ENCODE measurements at regions not wholly inside any gene's neighbourhood (a gene's known extent, or its start where the extent isn't known, plus 50 kb on each side); places are given as distances from the start of the nearest gene placed in this dataset.
"Not testable (repeated sequence)": the region's sequence is repeated elsewhere in the genome, so short reads cannot be mapped to it uniquely, and the experiment has no call there.

DNA sequence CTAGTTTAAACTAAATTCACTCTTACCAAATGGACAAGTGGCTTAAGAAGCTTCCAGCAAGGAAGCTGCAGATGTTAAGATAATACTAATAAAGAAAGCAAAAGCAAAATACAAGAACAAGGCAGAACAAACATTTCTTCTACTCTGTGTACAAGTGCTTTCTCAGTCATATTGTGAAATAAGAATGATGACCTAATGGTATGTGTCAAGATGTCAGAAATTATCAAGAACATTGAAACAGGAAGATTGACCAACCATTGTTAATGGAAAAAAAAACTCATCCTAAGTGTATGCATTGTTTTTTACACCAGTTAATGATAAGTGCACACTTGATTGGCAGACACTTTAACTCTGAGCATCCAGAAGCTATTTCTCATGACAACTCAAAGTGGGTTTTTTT lies 65.4 kb upstream of the P2RY1 start:
- intact Hi-C loops (cut with DNase I), result no loop called here
- Histone ChIP-seq H3K4me3 (no peak overlapping the region), H3K9me3 (no peaks in the 10 kb centered on the region), H3K27ac (no peak overlapping the region), H3K36me3 (ENCODE audit: insufficient read depth in 1 of 2, low read depth in 1 of 2) (no peaks in the 10 kb centered on the region), H3K27me3 (ENCODE audit: insufficient read depth in 3 of 3, low read length in 2 of 3) (no peaks in the 10 kb centered on the region), H3K4me1 (no peaks in the 10 kb centered on the region)
- no peak for DNase-seq
- ATAC-seq, result no peak
- TF ChIP-seq, protein P1, sequence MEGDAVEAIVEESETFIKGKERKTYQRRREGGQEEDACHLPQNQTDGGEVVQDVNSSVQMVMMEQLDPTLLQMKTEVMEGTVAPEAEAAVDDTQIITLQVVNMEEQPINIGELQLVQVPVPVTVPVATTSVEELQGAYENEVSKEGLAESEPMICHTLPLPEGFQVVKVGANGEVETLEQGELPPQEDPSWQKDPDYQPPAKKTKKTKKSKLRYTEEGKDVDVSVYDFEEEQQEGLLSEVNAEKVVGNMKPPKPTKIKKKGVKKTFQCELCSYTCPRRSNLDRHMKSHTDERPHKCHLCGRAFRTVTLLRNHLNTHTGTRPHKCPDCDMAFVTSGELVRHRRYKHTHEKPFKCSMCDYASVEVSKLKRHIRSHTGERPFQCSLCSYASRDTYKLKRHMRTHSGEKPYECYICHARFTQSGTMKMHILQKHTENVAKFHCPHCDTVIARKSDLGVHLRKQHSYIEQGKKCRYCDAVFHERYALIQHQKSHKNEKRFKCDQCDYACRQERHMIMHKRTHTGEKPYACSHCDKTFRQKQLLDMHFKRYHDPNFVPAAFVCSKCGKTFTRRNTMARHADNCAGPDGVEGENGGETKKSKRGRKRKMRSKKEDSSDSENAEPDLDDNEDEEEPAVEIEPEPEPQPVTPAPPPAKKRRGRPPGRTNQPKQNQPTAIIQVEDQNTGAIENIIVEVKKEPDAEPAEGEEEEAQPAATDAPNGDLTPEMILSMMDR (IDR thresholded peaks at IDR 0.05), result no peak

DNA sequence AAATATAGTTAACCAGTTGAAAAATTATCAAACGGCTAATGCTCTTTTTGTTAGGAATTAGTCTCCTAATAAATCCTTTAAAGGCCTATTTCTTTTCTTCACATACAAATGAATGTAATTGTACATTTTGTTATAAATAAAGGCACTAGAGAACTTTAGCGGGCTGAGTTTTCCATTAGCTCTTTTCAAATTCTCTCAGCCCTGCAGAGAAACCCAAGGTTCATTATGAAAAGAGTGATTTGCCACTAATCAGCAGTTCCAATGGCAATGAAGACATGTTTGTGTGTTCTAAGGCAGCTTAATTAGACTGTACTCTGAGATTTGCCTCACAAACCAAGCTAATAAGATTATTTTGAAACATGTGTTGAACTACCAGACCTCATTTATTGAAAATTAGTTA lies 64.6 kb upstream of the P2RY1 start:
- no peak overlapping the region for H3K27ac ChIP-seq
- TF ChIP-seq, protein P1 (IDR thresholded peaks at IDR 0.05), result no peak

DNA sequence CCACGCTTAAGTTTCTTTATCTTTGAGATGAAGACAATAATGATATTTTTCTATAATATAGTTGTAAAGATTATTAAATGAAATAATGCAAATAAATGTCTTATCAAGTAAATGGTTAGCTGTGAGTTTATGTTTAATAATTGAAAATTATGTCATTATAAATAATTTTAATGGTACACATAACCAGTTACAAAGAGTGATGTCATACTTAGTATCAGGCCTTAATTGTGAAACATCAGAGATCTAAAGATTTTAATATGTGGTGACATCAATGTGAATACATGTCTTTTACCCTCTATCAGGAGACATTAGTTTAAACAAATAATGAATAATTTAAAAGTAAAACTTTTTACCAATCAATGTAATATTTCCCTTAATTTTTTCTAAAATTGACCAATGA lies 63.8 kb upstream of the P2RY1 start:
- Histone ChIP-seq H3K4me3 (no peak overlapping the region), H3K36me3 (ENCODE audit: insufficient read depth in 1 of 2, low read depth in 1 of 2) (no peaks in the 10 kb centered on the region), H3K27me3 (ENCODE audit: insufficient read depth in 3 of 3, low read length in 2 of 3) (no peaks in the 10 kb centered on the region), H3K27ac (no peak overlapping the region), H3K9me3 (no peaks in the 10 kb centered on the region), H3K4me1 (no peaks in the 10 kb centered on the region)
- 92 to 95% (median 95%) methylated on average over 1 of the region's 1 CpG for WGBS, 3 donors
- no peak for ATAC-seq
- TF ChIP-seq, protein P1 (IDR thresholded peaks at IDR 0.05), result no peak
- intact Hi-C loops (cut with DNase I), result no loop called here
- no peak for DNase-seq

More for the DNA sequence above, 64.6 kb upstream of the P2RY1 start:
- Histone ChIP-seq H3K36me3 (ENCODE audit: insufficient read depth in 1 of 2, low read depth in 1 of 2) (no peaks in the 10 kb centered on the region), H3K4me1 (no peaks in the 10 kb centered on the region), H3K9me3 (no peaks in the 10 kb centered on the region), H3K4me3 (no peak overlapping the region), H3K27me3 (ENCODE audit: insufficient read depth in 3 of 3, low read length in 2 of 3) (no peaks in the 10 kb centered on the region)
- DNase-seq (no peak), ATAC-seq (no peak)
- WGBS, 3 donors, result 62 to 88% (median 86%) methylated on average over 2 of the region's 2 CpGs
- intact Hi-C loops (cut with DNase I), result no loop called here

DNA sequence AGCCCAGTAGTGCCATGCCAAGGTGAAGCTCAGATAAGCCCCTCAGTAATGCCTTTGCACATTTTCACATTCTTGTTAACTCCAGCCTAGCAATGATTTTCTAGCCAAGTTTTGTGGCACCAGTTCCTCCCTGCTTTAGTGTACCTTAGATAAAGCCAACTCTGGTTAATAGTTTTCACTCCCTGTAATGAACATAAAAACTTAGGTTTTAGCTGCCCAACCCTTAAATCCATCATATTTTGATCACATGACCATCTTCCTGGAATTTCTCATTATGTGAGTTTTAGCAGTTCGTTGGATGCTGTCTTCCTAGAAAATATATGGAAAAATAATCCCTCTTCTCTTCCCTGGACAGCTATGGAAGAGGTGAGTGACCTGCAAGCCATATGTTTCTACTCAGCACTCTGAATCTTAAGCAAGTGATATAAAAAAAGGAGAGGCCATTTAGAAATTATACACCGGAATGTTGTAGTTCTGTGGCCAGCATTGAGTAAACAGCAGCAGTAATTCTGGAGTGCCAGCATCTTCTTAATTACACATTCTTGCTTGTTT lies 62.2 kb upstream of the P2RY1 start:
- intact Hi-C loops (cut with DNase I), result no loop called here
- WGBS, 3 donors, result 47 to 58% (median 56%) methylated on average over 2 of the region's 2 CpGs
- Histone ChIP-seq H3K9me3 (no peaks in the 10 kb centered on the region), H3K4me3 (no peak overlapping the region), H3K27me3 (ENCODE audit: insufficient read depth in 3 of 3, low read length in 2 of 3) (no peaks in the 10 kb centered on the region), H3K4me1 (no peaks in the 10 kb centered on the region), H3K27ac (no peak overlapping the region), H3K36me3 (ENCODE audit: insufficient read depth in 1 of 2, low read depth in 1 of 2) (no peaks in the 10 kb centered on the region)
- DNase-seq (no peak), ATAC-seq (no peak)
- TF ChIP-seq, protein P1 (IDR thresholded peaks at IDR 0.05), result no peak

DNA sequence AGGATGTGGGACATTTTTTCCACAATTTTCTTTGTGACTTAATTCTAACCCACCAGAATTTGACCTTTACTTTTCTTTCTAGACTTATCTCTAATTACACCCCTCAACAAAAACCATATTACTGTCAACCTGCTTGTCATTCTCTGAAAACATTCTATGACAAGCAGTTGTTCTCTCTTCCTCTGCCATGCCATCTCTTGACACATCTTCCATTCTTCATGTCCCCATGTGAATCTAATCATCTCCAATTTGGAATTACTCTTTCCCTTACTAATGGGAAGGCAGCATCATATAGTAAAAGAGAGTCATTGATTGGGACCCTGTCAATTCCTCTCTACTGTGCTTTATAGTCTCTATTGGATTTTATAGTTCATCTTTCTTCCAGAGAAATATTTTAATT lies 61.3 kb upstream of the P2RY1 start:
- Histone ChIP-seq H3K4me1 (no peaks in the 10 kb centered on the region), H3K9me3 (no peaks in the 10 kb centered on the region), H3K36me3 (ENCODE audit: insufficient read depth in 1 of 2, low read depth in 1 of 2) (no peaks in the 10 kb centered on the region), H3K27me3 (ENCODE audit: insufficient read depth in 3 of 3, low read length in 2 of 3) (no peaks in the 10 kb centered on the region), H3K27ac (no peak overlapping the region), H3K4me3 (no peak overlapping the region)
- ATAC-seq (no peak), DNase-seq (no peak)
- TF ChIP-seq, protein P1 (IDR thresholded peaks at IDR 0.05), result no peak
- intact Hi-C loops (cut with DNase I), result no loop called here

DNA sequence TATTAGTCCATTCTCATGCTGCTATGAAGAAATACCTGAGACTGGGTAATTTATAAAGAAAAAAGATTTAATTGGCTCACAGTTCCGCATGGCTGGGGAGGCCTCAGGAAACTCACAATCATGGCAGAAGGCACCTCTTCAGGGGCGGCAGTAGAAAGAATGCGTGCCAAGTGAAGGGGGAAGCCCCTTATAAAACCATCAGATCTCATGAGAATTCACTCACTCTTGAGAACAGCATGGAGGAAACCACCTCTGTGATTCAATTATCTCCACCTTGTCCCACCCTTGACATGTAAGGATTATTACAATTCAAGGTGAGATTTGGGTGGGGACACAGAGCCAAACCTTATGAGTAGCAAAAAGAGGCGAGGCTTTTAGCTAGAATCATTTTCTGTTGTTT lies 60.7 kb upstream of the P2RY1 start:
- DNase-seq; H3K36me3 ChIP-seq (ENCODE audit: insufficient read depth in 1 of 2, low read depth in 1 of 2); intact Hi-C loops (cut with DNase I); H3K27ac ChIP-seq; H3K27me3 ChIP-seq (ENCODE audit: insufficient read depth in 3 of 3, low read length in 2 of 3); H3K9me3 ChIP-seq; H3K4me3 ChIP-seq; ATAC-seq; H3K4me1 ChIP-seq: not testable (repeated sequence)
- WGBS, 3 donors, result 93 to 97% (median 95%) methylated on average over 4 of the region's 4 CpGs

All from psoas muscle (tissue), 7 donors.